ENCODE measurements at regions not wholly inside any gene's neighbourhood (a gene's known extent, or its start where the extent isn't known, plus 50 kb on each side); places are given as distances from the start of the nearest gene placed in this dataset.

DNA sequence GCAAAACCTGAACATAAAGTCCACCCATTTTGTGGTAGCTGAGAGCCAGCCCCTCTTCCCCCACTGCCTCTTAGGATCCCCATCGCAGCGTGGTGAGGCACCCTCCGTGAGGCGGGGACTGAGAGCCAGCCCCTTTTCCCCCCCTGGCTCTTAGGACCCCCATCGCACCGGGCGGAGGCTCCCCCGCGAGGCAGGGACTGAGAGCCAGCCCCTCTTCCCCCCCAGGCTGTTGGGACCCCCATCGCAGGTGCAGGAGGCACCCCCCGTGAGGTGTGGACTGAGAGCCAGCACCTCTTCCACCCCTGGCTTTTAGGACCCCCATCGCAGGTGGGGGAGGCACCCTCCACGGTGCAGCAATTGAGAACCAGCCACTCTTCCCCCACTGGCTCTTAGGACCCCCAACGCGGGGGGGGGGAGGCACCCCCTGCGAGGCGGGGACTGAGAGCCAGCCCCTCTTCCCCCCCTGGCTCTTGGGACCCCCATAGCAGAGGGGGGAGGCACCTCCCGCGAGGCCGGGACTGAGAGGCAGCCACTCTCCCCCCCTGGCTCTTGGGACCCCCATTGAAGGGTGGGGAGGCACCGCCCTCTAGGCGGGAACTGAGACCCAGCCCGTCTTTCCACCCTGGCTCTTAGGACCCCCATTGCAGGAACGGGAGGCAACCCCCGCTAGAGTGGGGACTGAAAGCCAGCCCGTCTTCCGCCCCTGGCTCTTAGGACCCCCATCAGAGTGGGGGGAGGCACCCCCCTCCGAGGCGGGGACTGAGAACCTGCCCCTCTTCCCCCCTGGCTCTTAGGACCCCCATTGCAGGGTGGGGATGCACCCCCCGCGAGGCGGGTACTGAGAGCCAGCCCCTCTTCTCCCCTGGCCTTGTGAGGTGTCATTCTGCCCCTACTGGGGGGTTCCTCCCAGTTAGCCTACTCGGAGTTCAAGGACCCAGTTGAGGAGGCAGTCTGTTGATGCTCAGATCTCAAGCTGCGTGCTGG, 366.4 kb upstream of the SPRY2 start:
- no peaks in the 10 kb centered on the region for H3K36me3 ChIP-seq (ENCODE audit: control insufficient read depth, insufficient read depth, low read length)
- H3K9me3 ChIP-seq (ENCODE audit: control insufficient read depth, low read length): no peaks in the 10 kb centered on the region
- no peak overlapping the region for H2AFZ ChIP-seq
- H3K4me3 ChIP-seq (ENCODE audit: low read depth, low read length): no peak overlapping the region
- H3K4me1 ChIP-seq: no peaks in the 10 kb centered on the region
- H3K27ac ChIP-seq: no peak overlapping the region
- no peak overlapping the region for H3K4me2 ChIP-seq (ENCODE audit: low read length)
- H3K9ac ChIP-seq: no peak overlapping the region
- no peaks in the 10 kb centered on the region for H3K79me2 ChIP-seq
- TF ChIP-seq, protein P1, sequence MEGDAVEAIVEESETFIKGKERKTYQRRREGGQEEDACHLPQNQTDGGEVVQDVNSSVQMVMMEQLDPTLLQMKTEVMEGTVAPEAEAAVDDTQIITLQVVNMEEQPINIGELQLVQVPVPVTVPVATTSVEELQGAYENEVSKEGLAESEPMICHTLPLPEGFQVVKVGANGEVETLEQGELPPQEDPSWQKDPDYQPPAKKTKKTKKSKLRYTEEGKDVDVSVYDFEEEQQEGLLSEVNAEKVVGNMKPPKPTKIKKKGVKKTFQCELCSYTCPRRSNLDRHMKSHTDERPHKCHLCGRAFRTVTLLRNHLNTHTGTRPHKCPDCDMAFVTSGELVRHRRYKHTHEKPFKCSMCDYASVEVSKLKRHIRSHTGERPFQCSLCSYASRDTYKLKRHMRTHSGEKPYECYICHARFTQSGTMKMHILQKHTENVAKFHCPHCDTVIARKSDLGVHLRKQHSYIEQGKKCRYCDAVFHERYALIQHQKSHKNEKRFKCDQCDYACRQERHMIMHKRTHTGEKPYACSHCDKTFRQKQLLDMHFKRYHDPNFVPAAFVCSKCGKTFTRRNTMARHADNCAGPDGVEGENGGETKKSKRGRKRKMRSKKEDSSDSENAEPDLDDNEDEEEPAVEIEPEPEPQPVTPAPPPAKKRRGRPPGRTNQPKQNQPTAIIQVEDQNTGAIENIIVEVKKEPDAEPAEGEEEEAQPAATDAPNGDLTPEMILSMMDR (IDR thresholded peaks at IDR 0.05): no peak
- no peaks in the 10 kb centered on the region for H3K27me3 ChIP-seq (ENCODE audit: control insufficient read depth, insufficient read depth, low read length)

DNA sequence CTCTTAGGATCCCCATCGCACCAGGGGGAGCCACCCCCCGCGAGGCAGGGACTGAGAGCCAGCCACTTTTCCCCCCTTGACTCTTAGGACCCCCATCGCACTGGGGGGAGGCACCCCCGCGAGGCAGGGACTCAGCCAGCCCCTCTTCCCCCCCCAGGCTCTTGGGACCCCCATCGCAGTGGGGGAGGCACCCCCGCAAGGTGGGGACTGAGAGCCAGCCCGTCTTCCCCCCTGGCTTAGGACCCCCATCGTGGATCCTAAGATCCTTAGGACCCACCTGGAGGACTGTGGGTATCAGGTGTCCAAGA, 365.2 kb upstream of the SPRY2 start:
- Histone ChIP-seq H3K9me3 (ENCODE audit: control insufficient read depth, low read length) (no peaks in the 10 kb centered on the region), H3K79me2 (no peaks in the 10 kb centered on the region), H3K4me2 (ENCODE audit: low read length) (no peak overlapping the region), H3K27ac (no peak overlapping the region), H3K9ac (no peak overlapping the region), H3K4me3 (ENCODE audit: low read depth, low read length) (no peak overlapping the region), H3K36me3 (ENCODE audit: control insufficient read depth, insufficient read depth, low read length) (no peaks in the 10 kb centered on the region), H3K27me3 (ENCODE audit: control insufficient read depth, insufficient read depth, low read length) (no peaks in the 10 kb centered on the region), H3K4me1 (no peaks in the 10 kb centered on the region), H2AFZ (no peak overlapping the region)
- TF ChIP-seq, protein P1 (IDR thresholded peaks at IDR 0.05): no peak

DNA sequence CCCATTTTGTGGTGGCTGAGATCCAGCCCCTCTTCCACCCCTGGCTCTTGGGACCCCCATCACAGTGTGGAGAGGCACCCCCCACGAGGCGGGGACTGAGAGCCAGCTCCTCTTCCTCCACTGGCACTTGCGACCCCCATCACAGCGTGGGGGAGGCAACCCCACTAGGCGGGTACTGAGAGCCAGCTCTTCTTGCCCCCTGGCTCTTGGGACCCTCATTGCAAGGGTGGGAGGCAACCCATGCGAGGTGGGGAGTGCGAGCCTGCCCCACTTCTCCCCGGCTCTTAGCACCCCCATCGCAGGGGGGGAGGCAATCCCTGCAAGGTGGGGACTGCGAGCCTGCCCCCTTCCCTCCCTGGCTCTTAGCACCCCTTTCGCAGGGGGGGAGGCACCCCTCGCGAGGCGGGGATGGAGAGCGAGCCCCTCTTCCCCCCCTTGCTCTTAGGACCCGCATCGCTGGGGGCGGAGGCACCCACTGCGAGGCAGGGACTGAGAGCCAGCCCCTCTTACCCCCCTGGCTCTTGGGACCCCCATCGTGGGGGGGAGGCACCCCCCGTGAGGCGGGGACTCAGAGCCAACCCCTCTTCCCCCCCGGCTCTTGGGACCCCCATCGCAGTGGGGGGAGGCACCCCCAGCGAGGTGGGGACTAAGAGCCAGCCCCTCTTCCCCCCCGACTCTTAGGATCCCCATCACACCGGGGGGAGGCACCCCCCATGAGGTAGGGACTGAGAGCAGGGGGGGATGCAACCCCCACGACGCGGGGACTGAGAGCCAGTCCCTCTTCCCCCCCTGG, 364.6 kb upstream of the SPRY2 start:
- no peaks in the 10 kb centered on the region for H3K4me1 ChIP-seq
- no peak overlapping the region for H3K27ac ChIP-seq
- no peaks in the 10 kb centered on the region for H3K9me3 ChIP-seq (ENCODE audit: control insufficient read depth, low read length)
- no peaks in the 10 kb centered on the region for H3K79me2 ChIP-seq
- no peaks in the 10 kb centered on the region for H3K27me3 ChIP-seq (ENCODE audit: control insufficient read depth, insufficient read depth, low read length)
- no peaks in the 10 kb centered on the region for H3K36me3 ChIP-seq (ENCODE audit: control insufficient read depth, insufficient read depth, low read length)
- H3K4me2 ChIP-seq (ENCODE audit: low read length): no peak overlapping the region
- TF ChIP-seq, protein P1 (IDR thresholded peaks at IDR 0.05): no peak
- no peak overlapping the region for H3K4me3 ChIP-seq (ENCODE audit: low read depth, low read length)
- H2AFZ ChIP-seq: no peak overlapping the region
- H3K9ac ChIP-seq: no peak overlapping the region

- no peaks in the 10 kb centered on the region for H3K4me1 ChIP-seq
Measured at GRCh38 chr13:80704369-80704768, 363.4 kb upstream of the SPRY2 start.

More at GRCh38 chr13:80704369-80704768, 363.4 kb upstream of the SPRY2 start:
- Histone ChIP-seq H2AFZ (no peak overlapping the region), H3K4me2 (ENCODE audit: low read length) (no peak overlapping the region), H3K36me3 (ENCODE audit: control insufficient read depth, insufficient read depth, low read length) (no peaks in the 10 kb centered on the region), H3K4me3 (ENCODE audit: low read depth, low read length) (no peak overlapping the region), H3K79me2 (no peaks in the 10 kb centered on the region), H3K27ac (no peak overlapping the region), H3K9me3 (ENCODE audit: control insufficient read depth, low read length) (no peaks in the 10 kb centered on the region), H3K9ac (no peak overlapping the region), H3K27me3 (ENCODE audit: control insufficient read depth, insufficient read depth, low read length) (no peaks in the 10 kb centered on the region)
- TF ChIP-seq, protein P1 (IDR thresholded peaks at IDR 0.05): no peak
